CD4-positive, alpha-beta T cell treated with Interleukin-6 at 100 ng/mL for 8 hours (primary cell): ENCODE measurements at regions not wholly inside any gene's neighbourhood (a gene's known extent, or its start where the extent isn't known, plus 50 kb on each side); places are given as distances from the start of the nearest gene placed in this dataset.

ENCODE experiments used
- DNase-seq: peaks from one replicate; pipeline ENCODE4 v3.0.0-alpha.2; 2020; ENCODE audit warnings: mixed read lengths, low spot score

GRCh38 chr4:123807866-123808265 is 411.3 kb downstream of the SPRY1 start:
- no peak for DNase-seq

DNA sequence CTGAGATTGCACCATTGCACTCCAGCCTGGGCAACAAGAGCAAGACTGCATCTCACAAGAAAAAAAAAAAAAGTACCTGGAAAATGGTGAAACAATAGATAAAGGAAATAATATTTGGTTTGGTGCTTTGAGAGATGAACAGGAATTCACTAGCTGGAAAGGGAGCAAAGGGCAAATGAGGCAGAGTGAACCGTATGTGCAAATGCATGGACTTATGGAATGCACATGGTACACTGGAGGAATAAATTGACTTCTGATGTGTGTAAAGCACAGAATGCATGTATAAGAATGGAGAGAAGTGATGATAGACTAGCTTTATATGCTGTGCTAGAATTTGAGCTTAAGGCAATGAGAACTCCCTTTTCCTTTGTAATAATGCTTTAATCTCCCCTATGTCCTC is 413.3 kb downstream of the SPRY1 start:
- no peak for DNase-seq

- DNase-seq = no peak
These were observed 415.4 kb downstream of the SPRY1 start for GRCh38 chr4:123812066-123812390.

GRCh38 chr4:123813901-123814300 is 417.3 kb downstream of the SPRY1 start:
- no peak for DNase-seq

- DNase-seq = no peak
These were observed 419.9 kb downstream of the SPRY1 start for GRCh38 chr4:123816462-123816861.

DNA sequence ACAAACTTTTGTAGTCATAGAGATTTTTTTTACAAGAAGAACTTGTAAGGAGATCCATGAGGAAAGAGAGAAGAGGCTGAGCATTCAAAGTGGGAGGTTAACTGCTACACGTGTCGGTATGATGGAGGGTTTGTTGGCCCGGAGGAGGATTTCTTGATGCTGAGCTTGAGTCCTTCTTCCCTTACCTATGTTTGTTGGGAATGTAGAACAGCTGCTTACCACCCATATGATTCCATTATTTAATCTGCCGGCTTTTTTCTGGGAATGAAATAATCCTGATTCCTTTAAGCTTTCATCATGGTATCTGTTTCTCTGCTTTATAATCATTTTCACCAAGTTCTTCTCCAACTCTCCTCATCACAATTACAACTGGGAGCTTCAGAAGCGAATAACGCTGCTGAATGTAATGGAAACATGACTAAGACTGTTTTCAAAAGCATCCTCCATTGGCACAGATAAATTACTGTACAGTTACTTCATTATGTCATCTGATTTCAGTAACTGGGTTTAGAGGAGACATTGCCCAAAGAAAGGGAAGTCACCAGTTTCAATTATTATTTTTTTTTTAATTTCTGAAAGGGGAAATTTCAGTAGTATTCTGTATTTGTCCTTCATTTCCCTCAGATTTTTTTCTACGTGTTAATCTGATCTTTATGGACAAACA is 420.6 kb downstream of the SPRY1 start:
- DNase-seq = no peak

DNA sequence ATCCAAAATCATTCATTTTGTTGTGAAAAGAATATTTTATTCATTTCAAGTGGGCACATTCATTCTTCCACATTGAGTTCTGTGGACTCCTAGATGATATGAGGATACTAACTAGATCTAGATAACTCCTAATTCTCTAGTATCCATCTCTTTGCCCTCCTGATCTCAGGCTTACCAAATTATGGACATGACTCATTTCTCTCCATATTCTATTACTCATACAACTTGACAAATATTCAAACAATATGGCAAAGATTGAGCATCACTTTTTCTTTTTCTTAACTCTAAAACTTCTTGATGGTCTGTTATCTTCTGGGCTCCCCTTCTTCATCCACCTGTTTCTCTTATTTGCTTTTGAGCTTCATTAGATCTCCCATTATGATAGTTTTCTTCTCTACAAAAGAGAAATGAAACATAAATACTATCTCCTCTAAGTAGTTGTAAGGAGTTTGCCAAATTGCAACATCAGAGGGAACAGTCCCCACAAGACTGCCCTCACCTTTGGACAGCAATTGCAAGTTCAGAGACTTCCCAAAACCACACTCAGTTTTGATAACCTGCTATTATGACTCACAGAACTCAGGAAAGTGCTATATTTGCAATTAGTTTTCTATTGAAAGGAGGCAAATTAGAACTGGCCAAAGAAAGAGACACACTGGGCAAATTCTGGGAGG is 422.9 kb downstream of the SPRY1 start:
- no peak for DNase-seq

DNA sequence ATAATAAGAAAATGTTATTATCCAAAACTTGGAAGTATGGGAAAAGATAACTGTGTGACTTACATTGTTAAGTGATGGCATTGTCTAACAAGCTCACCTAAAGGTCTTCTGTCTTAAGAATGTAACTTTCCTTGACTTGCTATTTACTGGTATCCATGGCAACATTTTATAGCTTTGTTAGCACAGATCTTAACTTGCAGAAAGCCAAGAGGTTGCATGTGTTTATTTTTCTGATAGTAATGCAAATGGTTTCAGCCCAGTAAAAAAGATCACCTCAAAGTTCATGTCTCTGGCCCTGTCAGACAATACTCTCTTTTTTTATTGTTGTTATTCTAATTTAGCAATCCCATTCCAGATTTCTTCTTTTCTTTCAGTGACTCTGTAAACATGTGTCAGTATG is 425.3 kb downstream of the SPRY1 start:
- DNase-seq = no peak

DNA sequence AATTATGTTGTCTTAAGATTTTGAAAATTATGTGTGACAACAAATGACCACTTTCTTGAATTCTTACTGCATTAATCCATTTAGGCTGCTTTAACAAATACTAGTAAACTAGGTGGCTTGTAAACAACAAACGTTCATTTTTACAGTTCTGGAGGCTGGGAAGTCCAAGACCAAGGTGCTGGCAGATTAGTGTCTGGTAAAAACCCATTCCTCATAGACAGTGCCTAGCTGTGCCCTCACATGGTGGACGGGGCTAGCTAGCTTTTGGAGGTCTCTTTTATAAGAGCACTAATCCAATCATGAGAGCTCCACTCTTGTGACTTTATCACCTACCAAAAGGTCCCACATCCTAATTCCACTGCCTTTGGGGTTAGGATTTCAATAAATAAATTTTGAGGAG is 425.8 kb downstream of the SPRY1 start:
- DNase-seq = no peak

GRCh38 chr4:123823244-123823643 is 426.6 kb downstream of the SPRY1 start:
- no peak for DNase-seq

DNA sequence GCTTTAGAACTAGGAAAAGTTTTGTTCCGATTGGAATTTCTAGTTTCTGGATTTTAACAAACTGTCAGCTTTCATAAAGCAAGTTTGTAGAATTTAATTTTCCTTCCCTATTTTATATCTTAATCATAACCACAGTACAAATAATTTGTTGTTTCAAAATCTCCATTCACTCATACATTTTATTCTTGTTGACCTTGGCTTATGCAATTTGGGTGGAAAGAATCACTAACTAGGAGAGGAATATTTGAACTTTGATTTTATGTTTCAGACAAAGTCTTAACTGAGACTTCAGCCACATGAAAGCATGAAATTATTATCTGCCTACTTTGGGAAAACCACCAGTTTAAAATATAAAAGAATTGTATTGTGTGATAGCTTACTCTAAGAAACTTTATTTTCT is 427.9 kb downstream of the SPRY1 start:
- no peak for DNase-seq

- no peak for DNase-seq
These were observed 429.1 kb downstream of the SPRY1 start for GRCh38 chr4:123825596-123826291.

- no peak for DNase-seq
These were observed 430.3 kb downstream of the SPRY1 start for GRCh38 chr4:123826896-123827295.

DNA sequence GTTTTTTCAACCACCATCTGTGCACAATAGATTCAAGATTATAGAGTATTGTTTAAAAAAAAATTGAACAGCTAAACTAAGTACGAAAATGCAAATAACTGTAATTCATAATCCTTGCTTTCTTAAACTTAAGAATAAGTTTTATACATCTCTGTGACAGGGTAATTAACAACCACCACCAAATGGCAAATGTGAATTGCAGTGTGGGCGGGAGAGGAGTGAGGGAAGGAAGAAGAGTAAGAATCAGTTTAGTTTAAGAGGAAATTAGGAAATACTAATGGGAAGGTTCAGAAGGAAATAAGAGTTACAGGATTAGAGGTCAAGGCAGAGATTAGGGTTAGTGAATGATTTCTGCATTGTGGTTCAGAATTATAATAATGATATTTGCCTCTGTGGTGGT is 430.9 kb downstream of the SPRY1 start:
- no peak for DNase-seq

DNA sequence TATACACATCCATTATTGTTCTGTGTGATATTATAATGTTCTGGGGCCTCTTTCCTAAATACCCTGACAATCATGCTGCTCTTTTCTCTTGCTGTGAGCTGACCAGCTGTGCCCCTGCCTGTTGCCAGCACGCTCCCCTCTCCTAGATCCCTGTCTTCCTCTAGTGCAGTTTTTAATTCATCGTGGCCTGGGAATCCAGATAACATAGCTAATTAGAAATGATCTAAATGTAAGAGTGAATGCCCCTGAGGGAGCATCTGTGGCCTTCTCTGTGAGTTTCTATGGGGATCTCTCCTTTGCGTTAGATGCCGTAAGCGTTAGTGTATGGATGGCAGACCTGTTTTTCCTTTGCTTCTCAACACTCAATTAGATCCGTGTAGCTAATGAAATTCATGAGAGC is 434.3 kb downstream of the SPRY1 start:
- no peak for DNase-seq

DNA sequence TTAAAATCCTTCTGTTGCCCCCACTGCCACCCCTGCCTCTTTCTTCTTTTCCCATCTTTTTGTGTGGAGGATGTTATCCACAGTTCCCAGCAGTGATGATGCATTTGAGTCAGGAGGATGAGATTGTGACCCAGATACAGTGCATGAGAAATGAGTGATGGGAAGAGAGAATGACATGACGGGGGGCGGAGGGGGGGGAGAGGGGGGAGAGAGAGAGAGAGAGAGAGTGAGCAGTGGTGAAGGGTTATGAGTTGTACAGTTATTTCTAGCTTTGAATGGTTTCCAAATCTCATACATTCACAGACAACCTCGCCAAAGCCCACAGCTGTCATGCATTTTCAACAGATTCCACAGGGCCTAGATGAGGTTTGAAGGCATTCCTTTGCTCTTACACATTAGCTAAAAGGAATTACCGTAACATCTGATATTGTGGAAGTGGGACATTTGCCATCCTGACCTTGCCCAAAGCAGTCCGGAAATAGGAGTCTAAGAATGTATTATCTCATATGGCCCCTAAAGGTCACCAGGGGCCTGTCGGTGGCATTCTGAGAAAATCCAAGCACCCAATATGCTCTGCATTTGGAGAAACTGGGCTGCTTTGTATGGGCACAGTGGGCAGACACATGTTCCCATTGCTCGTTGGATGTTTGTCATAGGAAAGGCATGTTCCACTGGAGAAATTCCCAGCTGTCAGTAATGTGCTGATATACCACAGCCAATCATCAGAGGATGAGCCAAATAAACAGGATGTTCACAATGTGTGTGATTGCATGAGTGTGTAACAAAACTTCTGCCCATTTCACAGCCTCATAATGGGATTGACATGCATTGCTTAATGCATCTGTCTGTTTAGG is 435.8 kb downstream of the SPRY1 start:
- no peak for DNase-seq

DNA sequence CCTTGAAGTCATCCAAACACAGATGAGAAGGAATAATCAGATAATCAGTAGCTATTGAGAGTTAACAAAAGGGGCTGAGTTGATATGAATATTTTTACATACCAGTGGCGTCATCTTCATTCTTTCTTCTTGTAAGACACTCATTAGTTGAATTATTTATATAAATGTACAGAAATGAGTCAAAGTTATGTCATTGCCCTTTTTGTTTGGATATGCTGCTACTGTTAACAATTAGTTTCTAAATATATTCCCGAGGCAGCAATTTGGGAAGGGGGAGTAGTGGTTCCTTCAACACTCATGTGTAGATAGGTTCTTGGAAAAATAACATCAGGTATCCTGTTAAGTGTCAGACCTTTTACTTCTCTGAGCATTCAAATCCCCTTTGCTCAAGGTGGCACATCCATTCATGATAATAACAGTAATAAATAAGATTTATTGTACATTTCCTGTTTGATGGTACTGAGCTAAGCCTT is 436.6 kb downstream of the SPRY1 start:
- no peak for DNase-seq

DNA sequence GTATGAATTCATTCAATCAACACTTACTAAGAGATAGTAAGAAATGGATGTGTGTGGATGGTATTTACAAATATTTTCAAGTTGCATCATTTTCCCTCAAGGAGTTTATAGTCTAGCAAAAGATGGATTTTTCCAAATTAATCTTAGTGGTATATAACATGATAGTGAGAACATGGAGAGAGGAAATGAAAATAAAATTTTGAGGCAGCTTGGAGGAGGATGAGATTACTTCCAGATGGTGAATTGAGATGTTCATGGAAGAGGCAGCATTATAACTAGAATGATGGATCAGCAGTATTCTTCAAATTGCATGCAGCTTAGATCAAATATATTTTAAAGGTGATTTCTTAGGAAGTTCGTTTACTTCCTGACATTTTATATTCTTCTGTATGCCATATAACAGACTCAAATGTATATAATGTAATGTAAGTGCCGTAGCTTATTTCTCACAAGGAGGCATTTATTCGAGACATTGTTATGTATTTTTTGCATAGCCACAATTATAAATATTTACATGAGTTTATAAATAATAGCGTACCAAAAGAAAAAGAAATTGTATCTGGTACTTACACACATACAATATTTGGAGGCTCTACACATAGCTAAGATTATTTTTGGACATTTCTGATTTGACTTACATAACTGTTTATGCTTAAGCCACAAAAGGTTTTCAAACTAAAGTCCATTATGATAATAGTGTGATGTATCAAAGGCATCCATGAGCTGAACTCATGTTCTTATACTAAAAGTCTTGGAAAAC is 439.4 kb downstream of the SPRY1 start:
- DNase-seq = no peak

GRCh38 chr4:123836851-123837595 is 440.4 kb downstream of the SPRY1 start:
- DNase-seq = no peak

GRCh38 chr4:123838474-123838873 is 441.9 kb downstream of the SPRY1 start:
- no peak for DNase-seq

- no peak for DNase-seq
These were observed 443.6 kb downstream of the SPRY1 start for GRCh38 chr4:123840197-123840596.
